ENCODE measurements at regions not wholly inside any gene's neighbourhood (a gene's known extent, or its start where the extent isn't known, plus 50 kb on each side); places are given as distances from the start of the nearest gene placed in this dataset.

DNA sequence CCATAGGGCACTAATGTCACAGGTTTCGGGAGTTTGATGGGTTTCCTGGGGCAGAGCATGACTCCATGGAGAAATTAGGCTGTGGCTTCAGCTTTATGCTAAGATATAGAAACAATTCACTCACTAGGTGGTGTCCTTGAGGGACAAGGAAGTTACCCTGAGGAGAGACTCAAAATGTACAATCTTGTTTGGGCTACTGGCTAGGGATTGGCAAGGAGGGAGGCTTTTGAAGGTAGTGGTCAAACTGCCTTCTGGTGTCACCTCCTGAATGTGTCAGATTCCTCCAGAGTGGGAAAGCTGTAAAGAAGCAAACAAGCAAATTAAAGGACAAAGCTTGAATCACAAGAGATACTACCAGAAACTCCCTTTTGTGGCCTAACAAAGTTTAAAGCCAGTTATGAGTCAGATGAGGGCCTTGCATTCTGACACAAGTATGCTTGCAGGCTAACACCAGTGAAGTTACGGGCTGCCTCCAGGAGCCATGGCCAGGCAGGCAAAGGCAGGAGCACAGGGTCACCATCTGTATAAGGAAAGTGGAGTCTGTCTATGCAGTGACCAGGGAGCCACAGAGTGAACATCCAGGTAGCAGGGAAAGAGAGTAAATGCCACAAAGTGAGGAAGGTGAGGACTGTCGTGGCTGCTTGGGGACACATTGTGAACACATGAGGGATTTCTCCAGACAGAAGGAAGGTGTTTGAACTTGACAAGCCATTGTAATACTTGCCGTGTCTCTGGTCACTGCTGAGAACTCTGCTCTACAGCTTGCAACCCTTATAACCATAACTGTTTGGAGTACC is 107.7 kb upstream of the DTNBP1 start:
- peak; percentile 25 for DNase-seq (ENCODE audit: low read depth)
- H3K4me3 ChIP-seq (ENCODE audit: low read depth, low read length) = no peak overlapping the region
- TF ChIP-seq, protein P1, sequence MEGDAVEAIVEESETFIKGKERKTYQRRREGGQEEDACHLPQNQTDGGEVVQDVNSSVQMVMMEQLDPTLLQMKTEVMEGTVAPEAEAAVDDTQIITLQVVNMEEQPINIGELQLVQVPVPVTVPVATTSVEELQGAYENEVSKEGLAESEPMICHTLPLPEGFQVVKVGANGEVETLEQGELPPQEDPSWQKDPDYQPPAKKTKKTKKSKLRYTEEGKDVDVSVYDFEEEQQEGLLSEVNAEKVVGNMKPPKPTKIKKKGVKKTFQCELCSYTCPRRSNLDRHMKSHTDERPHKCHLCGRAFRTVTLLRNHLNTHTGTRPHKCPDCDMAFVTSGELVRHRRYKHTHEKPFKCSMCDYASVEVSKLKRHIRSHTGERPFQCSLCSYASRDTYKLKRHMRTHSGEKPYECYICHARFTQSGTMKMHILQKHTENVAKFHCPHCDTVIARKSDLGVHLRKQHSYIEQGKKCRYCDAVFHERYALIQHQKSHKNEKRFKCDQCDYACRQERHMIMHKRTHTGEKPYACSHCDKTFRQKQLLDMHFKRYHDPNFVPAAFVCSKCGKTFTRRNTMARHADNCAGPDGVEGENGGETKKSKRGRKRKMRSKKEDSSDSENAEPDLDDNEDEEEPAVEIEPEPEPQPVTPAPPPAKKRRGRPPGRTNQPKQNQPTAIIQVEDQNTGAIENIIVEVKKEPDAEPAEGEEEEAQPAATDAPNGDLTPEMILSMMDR (IDR thresholded peaks at IDR 0.05; ENCODE audit: low read depth, low read length, missing control alignments) = peak; percentile 33

GRCh38 chr6:15769511-15770018 is 106.7 kb upstream of the DTNBP1 start:
- no peak overlapping the region for H3K4me3 ChIP-seq (ENCODE audit: low read depth, low read length)
- no peak for DNase-seq (ENCODE audit: low read depth)
- TF ChIP-seq, protein P1 (IDR thresholded peaks at IDR 0.05; ENCODE audit: low read depth, low read length, missing control alignments) = no peak

DNA sequence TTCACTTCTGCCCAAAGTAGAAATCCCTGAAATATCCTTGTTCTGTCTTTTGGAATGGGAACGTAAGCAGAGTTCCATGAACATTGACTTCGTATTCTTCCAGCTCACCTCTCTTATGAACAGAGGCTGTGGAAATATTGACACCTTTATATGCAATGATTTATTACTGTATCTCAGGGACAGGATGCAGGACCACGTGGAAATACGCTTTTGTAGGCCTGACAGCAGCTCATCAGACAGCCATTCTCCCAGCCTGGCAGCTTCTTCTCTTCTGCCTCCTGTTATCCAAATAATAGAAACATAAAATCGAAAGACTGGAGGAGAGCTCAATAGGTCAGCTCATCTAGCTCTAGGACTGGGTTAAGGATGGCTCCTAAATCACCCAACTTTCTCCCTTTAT is 106.2 kb upstream of the DTNBP1 start:
- H3K4me3 ChIP-seq (ENCODE audit: low read depth, low read length) = no peak overlapping the region
- no peak for DNase-seq (ENCODE audit: low read depth)
- TF ChIP-seq, protein P1 (IDR thresholded peaks at IDR 0.05; ENCODE audit: low read depth, low read length, missing control alignments) = no peak

GRCh38 chr6:15763837-15764236 is 101.0 kb upstream of the DTNBP1 start:
- TF ChIP-seq, protein P1 (IDR thresholded peaks at IDR 0.05; ENCODE audit: low read depth, low read length, missing control alignments) = no peak
- no peak for DNase-seq (ENCODE audit: low read depth)
- no peak overlapping the region for H3K4me3 ChIP-seq (ENCODE audit: low read depth, low read length)

DNA sequence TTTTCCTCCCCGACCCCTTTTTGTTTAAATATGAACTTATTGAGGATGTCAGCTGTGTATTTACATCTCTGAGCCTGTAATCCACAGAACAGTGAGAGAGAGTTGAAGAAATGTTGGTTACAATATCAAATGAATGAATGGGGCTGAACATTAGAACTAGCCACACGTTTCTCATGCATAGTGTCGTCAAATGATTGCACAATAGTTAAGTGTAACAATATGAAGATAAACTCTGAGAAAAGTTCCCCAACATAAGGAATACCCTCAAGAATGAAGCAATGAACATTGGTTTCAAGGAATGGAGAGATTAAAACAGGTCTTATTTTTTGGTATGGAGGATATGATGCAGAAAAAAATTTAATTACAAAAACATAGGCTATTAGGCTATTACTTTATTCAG is 100.5 kb upstream of the DTNBP1 start:
- DNase-seq (ENCODE audit: low read depth) = no peak
- H3K4me3 ChIP-seq (ENCODE audit: low read depth, low read length) = no peak overlapping the region
- TF ChIP-seq, protein P1 (IDR thresholded peaks at IDR 0.05; ENCODE audit: low read depth, low read length, missing control alignments) = no peak

GRCh38 chr6:15761045-15761502 is 98.2 kb upstream of the DTNBP1 start:
- H3K4me3 ChIP-seq (ENCODE audit: low read depth, low read length) = no peak overlapping the region
- TF ChIP-seq, protein P1 (IDR thresholded peaks at IDR 0.05; ENCODE audit: low read depth, low read length, missing control alignments) = no peak
- no peak for DNase-seq (ENCODE audit: low read depth)

All from GM12864 (cell line).